LNCaP clone FGC (cell line): ENCODE measurements at regions not wholly inside any gene's neighbourhood (a gene's known extent, or its start where the extent isn't known, plus 50 kb on each side); places are given as distances from the start of the nearest gene placed in this dataset.
A peak's percentile ranks its signal among the peaks of the same experiment; 100 is the strongest.
"Not testable (repeated sequence)": the region's sequence is repeated elsewhere in the genome, so short reads cannot be mapped to it uniquely, and the experiment has no call there.

Experiments used
- DNase-seq: peaks from one replicate; pipeline ENCODE4 v3.0.0-alpha.2; 2011; ENCODE audit warnings: low read depth
- H3K4me3 ChIP-seq: 2 replicates; pipeline ENCODE4 v1.5.1; 2011; ENCODE audit warnings: mild to moderate bottlenecking, low read depth, low read length, control low read depth
- CTCF ChIP-seq: IDR thresholded peaks from 2 replicates; pipeline ENCODE4 v1.5.1; 2012; ENCODE audit warnings: mild to moderate bottlenecking; ENCODE audit not compliant: control insufficient read depth, insufficient read depth; ENCODE audit errors: extremely low read depth

- no peak overlapping the region for H3K4me3 ChIP-seq
- TF ChIP-seq CTCF: no peak
- DNase-seq: no peak
Observed at GRCh38 chr16:79391395-79391794, 209.1 kb downstream of the MAF start.

- DNase-seq: peak; percentile 52
- H3K4me3 ChIP-seq: no peak overlapping the region
- no peak for TF ChIP-seq CTCF
Observed at GRCh38 chr16:79390481-79391051, 210.0 kb downstream of the MAF start.

GRCh38 chr16:79388396-79388795 lies 212.1 kb downstream of the MAF start:
- H3K4me3 ChIP-seq: no peak overlapping the region
- no peak for DNase-seq
- no peak for TF ChIP-seq CTCF

- no peak for DNase-seq
- no peak for TF ChIP-seq CTCF
- H3K4me3 ChIP-seq: no peak overlapping the region
Observed at GRCh38 chr16:79386299-79386698, 214.2 kb downstream of the MAF start.

DNA sequence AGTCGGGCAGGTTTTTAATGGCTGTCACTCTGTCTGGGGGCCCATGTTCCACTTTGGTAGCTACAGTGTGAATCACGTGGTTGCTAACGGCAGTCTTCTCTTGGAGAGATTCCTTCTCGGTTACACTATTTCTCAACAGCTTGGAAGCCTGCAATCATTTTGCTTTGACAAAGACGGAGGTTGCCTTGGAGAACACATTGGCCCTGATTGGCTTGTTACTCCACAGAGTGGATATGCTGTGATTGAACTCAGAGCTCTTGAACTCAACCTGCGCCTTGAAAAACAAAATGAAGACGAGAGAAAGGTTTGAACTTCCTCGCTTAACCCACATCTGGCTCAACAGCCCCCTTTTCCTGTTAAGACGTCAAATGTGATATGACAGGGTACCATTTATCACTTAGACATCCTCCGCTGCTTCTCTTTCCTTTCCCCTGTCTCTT lies 218.9 kb downstream of the MAF start:
- DNase-seq: no peak
- no peak for TF ChIP-seq CTCF
- H3K4me3 ChIP-seq: no peak overlapping the region

DNA sequence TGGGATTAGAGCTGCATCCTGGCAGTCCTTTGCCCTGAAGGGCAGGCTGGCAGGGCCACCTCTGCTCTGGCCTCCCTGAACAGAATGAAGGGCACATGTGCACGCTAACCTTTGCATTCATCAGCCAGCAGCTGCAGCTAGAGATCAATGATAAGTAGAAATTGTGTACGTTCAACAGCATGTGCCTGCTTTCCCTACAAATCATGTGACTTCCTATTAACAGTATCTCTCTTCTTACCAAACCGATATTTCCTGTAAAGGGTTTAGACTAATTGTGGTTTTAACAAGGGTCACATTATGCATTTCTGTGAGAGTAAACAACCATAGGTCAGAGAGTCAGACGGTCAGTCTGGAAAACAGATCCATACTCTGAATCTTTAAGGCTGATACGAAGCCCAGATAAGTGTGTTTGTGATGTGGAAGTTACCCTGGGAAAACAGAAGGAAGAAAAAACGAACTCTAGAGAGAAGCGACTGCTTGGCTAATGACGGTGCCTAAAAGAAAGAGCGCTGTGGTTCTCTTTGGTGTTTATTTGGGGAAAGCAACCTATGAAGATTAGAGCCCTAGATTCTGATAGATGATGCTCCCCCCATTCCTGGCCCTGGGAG lies 219.4 kb downstream of the MAF start:
- DNase-seq: no peak
- no peak for TF ChIP-seq CTCF
- no peak overlapping the region for H3K4me3 ChIP-seq

DNA sequence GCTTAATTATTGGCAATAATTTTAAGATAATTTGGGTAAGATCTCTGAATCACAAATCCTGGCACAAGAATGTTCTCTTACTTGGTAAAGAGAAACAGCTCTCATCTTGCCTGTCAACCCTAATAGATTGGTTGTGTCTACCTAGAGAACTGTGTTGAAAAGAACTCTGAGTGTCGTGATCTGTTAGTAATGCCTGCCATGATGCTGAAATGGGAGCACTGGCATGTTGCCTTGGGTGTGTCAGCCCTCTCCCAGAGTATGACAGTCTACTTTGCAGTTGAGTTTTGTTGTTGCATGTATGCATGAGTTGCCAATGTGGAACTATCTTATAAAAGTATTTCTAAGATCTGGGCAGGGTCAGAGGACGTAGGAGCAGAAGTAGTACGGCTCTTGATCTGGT lies 221.4 kb downstream of the MAF start:
- TF ChIP-seq CTCF: no peak
- DNase-seq: no peak
- H3K4me3 ChIP-seq: no peak overlapping the region

GRCh38 chr16:79377082-79377481 lies 223.5 kb downstream of the MAF start:
- not testable (repeated sequence) for DNase-seq, H3K4me3 ChIP-seq
